IPS-NIHi7 (cell line): ENCODE measurements at regions not wholly inside any gene's neighbourhood (a gene's known extent, or its start where the extent isn't known, plus 50 kb on each side); places are given as distances from the start of the nearest gene placed in this dataset.

Experiments
- DNase-seq: peaks from one replicate; pipeline ENCODE4 v3.0.0; 2012; ENCODE audit warnings: mixed read lengths; ENCODE audit errors: extremely low spot score

DNA sequence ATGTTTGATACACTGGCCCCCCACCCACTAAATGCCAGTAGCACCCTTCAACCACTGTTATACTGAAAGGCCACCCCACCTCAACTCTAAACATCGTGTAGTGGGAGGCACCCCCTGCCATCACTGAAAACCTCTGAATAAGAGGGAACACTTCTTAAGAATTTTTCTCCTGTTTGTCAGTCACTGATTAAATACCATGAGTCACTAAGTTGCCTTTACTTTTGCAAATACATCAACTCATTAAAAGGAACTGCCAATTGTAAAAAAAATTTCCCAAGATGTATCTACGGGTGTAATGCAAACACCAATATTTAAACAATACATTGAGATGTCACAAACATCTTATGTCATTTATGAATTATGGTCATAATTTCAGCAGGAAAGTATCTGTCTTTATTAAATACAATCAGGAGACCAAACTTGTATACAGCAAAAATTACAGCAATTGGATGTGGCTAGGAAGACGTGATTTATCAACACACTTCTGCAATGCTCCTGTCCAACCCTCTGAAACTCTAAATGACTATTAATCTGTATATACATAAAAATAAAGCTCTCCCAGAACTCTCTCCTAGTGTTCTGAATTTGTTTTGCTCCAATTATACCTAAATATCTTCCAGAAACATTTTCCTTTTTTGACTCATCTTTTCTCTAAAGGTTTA is 144.1 kb upstream of the STK17B start:
- no peak for DNase-seq

DNA sequence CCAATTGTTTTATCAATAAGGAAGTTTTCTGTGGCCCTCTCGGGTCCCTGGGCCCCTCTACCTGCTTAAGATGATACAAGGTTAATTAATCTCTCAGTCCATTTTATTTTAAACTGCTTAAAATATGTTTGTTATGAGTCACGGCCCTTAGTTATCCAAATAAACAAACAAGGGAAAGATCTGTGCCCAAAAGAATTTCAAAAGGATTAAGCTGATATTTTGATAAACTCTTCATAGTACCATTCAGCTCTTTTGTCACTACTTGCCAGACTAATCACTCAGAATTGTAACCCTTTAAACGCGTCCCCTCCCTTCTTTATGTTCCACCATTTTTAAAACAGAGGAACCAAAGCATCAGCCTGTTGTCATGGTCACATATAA is 144.7 kb upstream of the STK17B start:
- DNase-seq = no peak

DNA sequence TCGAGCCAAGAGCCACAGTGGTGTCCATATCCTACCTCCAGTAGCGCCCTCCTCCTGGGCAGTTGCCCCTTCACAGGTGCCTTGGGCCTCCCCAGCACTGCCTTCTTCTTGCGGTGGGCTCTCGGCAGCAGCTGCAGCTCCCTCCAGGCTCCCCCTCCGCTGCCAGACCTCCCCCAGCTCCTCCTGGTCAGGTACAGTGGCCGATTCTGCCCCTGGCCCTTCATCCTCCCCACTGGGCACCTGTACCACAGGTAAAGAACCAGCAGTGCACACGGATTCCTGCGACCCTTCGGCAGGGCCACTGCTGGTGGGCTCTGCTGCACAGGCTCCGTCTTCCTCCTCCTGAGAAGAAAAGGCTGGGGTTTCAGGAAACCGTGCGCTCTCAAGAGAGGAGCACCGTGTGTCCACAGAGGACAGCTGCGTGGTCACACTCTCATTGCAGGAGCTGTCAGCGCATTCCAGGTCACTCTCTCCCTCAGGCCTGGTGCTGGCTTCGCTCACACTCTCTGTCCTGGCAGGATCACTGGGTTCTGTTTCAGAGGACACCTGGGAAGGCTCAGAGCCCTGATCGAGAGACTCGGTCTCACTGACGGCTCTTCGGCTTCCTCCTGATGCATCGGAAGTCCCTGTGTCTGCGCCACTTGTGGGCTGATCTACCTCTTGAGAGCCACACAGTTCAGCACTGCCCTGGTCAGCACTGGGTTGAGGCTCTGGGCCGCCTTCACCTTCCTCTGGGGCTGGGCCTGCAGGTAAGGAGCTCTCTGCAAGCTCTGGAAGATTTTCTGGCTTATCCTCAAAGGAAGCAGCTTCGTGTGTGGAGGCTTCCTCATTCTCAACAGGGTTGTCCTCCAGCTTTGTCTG is 147.4 kb upstream of the STK17B start:
- DNase-seq = no peak

DNA sequence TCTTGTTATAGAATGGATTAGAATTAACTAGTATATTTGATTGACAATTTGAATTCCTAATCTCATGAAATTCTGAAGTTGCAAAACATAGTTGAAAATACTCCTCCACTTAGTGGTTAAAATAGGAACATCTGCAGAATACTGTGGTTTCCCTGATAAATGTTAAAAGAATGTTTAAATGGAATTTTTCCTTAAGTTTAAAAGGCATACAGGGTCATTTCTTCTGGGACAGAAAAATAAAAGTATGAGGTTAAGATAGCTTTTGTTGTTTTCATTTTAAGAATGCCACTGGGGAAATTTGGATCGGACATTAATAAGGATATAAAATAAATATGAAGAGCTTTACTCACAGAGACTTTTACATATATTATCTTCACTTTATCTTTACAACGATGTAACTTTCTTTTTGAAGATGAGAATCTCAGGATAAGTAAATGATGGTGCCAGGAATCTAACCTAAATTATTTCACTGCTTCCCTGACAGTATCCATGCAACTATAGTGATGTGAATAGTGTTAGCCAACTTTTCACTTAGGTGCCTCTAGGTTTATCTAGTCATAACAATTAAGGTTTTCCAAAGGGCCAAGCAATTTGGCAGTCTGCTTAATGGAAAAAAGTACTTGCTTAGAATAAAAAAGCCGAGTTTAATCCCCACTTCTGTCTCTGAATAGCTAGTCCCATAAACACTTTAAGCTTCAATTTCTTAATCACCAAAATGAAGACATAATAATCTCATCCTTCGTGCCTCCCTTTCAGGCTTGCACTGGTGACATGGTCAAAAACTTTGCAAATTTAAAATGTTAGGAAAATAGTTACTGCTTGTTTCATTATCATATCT is 151.8 kb upstream of the STK17B start:
- DNase-seq = no peak

DNA sequence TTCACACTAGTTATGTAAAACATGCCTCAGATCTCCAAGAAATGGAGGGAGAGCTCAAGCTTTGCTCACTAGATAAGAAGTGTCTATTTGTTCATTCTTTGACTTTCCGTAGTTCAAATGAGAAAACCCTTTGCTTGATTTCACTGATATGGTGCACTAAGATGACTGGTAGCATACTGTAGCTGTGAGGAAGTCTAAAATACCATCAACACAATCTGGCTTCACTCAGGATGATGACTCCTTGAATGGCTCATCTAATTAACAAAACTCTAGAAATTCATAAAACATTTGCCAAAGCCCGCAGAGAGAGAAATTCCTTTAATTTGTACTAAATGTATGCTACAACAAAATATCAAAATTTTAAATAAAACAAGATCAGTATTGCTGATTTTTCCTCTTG is 152.8 kb upstream of the STK17B start:
- no peak for DNase-seq

DNA sequence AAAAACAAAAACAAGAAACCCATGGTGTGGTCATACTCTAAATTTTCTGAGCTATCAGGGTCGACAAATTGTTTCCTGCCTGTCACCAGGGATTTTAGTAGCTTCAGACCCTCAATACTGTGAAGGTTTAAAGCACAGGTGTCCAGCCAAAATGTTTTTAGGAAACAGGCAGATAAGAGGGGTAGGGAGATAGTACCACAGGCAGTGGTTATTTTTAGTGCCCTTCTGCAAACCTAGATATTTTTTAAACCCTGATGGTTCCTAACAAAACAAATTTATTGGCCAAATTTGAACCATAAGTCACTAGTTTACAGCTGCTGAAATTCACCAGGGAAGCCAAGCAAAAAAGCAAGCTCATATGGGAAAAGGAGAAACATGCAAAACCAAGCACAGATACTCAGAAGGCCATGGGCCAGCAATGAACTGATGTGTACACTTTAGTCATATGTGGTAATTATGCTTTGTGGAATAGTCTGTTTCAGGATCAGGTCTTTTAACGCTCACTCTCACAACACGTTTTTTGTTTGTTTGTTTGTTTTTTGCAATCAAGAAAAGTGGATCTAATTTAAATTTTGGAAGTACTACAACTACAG is 156.8 kb upstream of the STK17B start:
- DNase-seq = no peak

DNA sequence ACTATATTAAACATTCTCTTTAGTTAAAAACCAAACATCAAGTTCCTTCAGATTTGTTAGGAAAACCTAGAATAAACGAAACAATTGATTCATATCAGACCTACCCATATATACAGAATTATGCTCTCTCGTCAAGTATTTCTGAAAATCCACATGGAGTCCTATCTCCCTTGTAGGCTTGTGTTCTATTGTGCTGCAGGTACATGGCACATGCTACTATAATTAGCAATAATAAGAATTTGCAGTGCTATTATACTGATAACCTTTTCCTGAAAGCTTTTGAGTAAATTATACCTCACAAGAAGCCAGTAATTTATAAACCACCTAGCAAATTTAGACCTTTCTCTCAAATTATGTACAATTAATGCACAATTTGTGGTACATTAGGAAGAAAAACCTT is 158.6 kb upstream of the STK17B start:
- no peak for DNase-seq

DNA sequence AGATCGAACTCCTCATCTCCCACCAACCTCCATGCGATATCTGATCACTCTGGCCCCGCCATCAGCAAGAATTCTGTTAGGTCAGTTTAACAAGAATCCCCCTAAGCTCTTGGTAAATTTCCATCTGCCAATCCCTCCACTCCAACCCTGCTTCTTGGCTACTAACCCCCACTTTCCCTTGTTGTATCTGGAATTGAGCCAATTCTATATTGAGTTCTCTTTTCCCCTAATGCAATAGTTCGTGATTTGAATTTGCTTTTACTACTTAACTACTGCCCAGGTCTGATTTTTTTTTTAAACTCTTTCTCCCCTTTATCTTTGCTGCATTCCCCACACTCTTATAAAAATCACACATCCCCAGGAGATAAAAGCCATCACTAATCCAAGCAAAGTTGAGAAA is 159.3 kb upstream of the STK17B start:
- no peak for DNase-seq

DNA sequence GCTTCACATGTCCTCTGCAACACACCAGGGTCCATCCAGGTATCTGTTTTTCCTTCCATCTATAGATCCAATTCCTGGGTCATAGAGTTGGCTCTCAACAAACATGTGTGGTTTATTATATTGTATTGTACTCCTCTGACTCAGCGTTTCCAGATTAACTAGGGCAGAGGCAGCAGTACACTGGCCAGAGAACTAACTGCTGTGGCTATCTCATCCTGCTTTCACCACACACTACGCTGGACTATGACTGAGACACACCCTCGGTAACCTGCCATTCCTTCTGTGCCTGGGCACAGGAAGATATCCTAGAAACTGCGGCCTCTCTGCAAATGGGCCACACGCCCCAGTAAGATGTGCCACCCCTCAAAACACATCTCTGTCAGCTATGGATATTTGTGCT is 159.8 kb upstream of the STK17B start:
- DNase-seq = no peak

DNA sequence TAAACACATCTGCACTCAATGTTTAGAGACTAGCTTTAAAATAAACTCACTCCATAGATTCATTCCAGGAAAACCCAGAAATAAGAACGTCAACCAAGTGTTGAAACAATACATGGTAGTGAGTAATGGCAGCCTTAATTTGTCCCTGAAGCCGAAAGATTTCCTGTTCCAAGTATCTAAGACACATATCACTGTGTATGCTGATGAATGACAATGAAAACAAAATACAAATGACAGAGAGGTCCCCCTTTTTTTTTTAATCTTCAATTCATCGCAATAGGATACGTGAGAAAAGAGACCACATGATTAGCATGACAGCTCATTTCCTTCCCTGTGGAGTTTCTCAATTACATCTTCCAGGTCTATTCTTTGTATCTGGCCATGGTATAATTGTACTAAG is 160.5 kb upstream of the STK17B start:
- DNase-seq = no peak

DNA sequence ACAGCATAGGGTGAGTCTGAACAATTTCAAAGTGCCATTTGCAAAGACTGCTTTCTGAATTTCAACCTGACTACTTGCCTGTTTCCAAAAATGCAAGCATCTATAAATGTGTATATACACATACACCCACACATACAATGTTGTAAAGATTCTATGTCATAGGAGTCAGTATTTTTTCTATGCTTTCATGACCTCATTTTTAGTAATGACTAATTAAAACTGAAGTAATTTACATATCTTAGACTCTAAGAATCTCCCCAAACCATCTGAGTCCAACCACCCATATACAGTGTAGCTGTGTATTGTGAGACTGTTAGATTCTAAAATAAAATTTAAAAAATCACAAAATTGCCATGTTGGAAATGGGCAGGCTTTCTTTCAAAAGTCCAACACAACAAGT is 162.0 kb upstream of the STK17B start:
- DNase-seq = no peak

DNA sequence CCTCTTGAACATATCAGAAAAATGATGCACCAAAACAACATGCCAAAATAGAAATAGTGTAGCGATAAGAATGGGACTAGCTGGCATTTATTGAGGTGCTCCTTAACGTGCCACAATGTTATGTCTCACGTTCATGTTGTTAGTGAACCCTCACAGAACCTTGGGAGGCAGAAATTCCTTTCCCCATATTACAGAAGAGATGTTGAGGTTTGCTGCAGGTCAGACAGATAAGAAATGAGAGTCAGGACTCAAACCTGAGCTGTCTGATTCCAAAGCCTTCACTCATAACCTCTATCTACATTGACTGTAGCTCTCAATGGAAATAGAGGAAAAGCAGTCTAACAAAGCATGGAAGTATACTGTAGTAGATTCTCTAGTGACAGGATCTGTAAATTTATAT is 163.3 kb upstream of the STK17B start:
- no peak for DNase-seq

DNA sequence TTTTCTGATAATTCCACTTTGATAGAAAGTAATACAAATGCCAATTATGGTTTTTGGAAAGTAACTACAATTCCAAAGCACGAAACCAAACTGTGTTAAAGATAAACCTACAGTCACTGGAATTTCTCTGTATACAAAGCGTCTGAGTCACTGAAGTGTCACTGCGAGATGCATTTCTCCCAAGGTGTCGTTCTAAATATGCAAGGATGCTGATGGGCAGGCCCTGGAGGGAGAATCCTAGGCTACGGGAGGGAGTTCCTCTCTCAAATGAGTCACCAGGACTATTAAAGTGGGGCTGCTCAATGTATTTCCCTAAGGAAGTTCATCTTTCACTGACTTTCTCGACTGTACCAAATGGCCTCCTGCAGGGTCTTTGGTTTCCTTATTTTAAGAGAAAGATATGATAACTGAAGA is 163.8 kb upstream of the STK17B start:
- peak; percentile 65 for DNase-seq

DNA sequence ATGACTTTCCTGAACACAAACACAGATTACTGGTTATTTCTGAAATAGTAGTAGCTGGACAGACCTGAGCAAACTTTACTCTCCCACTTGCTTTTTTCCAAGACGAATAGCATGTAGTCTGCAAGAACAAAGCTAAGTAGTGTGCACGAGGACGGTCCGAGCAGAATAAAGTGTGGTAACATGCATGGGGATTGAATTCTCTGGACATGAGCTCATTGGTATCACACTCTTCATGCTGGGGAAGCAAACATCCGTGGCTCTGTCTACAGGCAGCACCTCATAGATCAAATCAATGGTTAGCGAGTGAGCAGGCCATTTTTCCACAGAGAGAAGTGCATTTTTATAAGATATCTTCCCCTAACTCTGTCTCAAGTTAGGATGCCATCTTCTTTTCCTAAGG is 164.8 kb upstream of the STK17B start:
- no peak for DNase-seq

DNA sequence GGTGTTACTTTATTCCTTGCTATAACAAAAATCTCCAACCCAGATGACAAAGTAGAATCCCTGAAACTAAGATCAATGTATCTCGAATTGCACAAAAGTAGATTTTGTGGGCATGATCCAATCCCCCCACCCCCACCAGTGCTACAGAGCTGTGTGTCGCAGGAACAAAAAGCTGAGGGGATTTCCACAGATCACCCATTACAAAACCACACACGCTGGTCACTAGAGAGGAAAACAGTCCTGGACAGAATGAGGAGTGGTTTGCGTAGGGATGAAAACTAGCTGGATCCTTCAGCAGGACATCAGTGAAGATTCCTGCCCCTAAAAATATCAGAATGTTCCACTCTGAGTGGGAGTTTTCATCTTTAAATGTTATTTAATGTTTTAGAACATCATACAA is 165.3 kb upstream of the STK17B start:
- no peak for DNase-seq

DNA sequence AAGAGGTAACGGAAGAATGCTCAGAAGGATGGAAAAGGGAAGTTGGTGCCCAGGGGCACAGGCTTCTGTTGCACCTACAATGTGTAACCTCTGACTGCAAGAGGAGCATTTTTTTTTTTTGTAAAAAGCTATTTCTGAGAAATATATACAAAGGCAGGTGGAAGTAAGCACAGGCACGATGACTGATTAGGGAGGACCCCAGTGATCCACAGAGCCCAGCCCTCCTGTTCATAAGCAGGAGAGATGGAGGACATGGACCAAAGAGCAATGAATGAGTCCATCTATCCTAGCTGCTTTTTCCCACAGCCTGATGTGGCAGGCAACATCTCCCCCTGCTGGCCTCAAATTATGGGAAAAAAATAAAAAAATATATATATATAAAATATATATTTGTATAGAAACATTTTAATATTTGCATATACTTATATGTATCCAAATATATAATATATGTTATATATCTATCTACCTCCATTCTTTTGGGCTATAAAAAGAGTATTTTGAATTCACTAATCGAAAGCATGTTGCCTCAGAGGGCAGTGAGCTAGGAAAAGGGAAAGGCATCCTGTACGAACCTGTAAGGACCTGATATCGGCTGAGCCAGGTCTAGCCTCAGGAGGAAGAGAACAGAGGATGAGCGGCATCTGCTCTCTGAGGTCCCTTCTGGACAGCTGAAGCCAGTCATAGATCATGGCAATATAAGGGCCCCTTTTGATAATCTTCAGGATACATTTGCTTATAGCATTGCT is 166.0 kb upstream of the STK17B start:
- peak; percentile 52 for DNase-seq

DNA sequence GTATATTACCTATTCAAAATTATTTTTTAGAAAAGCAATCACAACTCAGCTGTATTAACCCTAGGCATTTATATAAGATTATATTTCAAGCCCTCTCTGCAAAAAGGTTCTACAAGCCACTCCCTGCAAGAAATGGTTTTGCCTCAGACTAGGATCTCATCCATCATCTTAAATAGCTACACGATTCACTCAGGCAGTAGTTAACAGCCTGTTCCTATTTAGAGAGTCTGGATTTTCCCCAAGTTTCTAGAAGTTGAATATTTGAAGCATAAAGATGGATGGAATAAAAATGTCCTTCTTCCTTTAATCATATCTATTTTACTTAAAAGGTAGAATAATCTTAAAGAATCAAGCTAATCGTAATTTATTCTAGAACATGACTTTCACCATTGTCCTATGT is 167.1 kb upstream of the STK17B start:
- DNase-seq = no peak

DNA sequence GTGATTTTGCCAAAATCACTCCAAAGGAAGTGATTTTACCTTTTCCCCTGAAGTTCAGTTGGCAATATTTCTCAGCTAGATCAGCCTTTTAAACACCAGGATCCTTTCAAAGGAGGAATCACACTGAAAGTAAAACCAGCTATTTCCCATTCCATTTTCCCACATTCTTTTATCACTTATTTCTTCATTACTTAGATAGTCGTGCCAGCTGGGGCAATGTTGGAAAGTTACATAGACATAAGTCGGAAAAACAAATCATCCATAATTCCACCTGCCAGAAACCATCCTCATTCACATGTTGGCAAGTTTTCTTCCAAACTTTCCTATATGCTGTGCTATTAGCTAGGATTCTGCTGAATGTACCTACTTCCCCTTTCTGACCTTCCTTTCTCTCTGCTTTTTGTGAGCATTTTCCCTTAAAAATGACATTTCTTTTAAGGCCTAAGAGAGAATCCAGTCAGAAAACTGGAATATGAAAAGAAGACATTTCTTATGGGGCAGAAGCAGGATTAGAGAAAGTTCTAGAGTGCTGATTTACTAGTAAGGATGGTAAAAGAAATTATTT is 170.0 kb upstream of the STK17B start:
- DNase-seq = no peak

DNA sequence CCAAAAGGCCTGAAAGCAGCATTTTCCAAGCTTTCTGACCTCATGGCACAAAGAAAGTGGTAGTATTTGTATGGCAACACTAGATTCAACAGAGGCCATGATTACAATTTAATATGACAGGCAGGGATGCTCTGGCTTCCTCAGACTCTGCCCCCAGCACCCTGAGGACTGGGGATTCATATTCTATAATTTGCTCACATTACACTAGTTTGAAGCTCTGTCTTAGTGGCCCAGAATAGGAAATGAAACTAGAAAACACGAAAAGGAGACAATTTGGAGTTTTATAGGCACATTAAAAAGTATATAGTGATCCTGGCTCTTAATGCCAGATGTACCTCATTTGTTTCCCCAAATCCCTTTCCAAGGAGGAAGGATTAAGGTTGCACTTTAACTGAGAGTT is 173.0 kb upstream of the STK17B start:
- no peak for DNase-seq

DNA sequence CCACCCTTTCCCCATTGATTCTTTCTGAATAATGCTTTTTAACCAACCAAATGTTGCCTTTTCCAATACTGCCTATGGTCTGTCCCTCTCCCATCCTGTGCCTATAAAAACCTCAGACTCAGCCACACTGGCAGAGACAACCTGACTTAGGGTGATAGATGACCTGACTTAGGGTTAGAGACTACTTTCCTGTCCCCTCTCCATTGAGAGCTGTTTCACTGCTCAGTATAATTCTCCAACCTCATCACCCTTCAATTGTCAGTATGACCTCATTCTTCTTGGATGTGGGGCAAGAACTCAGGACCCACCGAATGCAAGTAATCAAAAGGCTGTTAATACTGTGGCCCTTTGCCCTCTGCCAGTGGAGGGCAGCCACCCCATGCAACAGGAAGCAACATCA is 182.3 kb upstream of the STK17B start:
- no peak for DNase-seq

DNA sequence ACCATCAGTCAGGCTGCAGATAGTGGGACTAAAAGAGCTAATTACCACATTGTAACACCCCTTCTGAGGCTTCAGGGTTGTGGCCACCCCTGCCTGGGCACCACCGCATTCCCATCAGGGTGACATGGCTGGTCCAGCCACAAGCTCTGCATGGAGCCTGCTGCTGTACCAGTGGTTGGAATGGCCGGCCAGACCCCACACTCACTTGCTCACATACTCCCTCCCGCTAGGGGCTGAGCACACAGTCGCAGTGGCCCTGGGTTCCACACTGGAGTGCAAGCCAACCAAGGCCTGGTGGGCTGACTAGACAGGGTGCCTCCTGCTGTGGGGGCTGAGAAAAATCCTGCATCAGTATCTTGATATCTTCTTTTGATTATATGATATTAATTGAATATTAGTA is 182.8 kb upstream of the STK17B start:
- DNase-seq = no peak
